Hepatocyte (in vitro differentiated cells): ENCODE measurements at regions not wholly inside any gene's neighbourhood (a gene's known extent, or its start where the extent isn't known, plus 50 kb on each side); places are given as distances from the start of the nearest gene placed in this dataset.

Source experiments
- DNase-seq: peaks from one replicate; pipeline ENCODE4 v3.0.0-alpha.2; 2016; ENCODE audit warnings: low spot score
- H2AFZ ChIP-seq: fragments of 200-600 bp; sonication (generic); 2 replicates; pipeline ENCODE4 v1.6.0; 2016; ENCODE audit warnings: antibody characterized with exemption, mild to moderate bottlenecking
- H3K27ac ChIP-seq: fragments of 200-600 bp; sonication (generic); 2 replicates; pipeline ENCODE4 v1.5.1; 2016; ENCODE audit warnings: mild to moderate bottlenecking
- H3K27me3 ChIP-seq: fragments of 200-600 bp; sonication (generic); 2 replicates; pipeline ENCODE4 v1.6.1; 2016
- H3K36me3 ChIP-seq: fragments of 200-600 bp; sonication (generic); replicated peaks from 2 replicates; pipeline ENCODE4 v1.5.1; 2016; ENCODE audit warnings: low read depth; ENCODE audit not compliant: insufficient read depth
- H3K4me1 ChIP-seq: fragments of 200-600 bp; sonication (generic); 2 replicates; pipeline ENCODE4 v1.5.1; 2016; ENCODE audit warnings: mild to moderate bottlenecking, moderate library complexity; ENCODE audit not compliant: insufficient read depth
- H3K4me2 ChIP-seq: fragments of 200-600 bp; sonication (generic); 2 replicates; pipeline ENCODE4 v1.6.0; 2016
- H3K4me3 ChIP-seq: fragments of 200-600 bp; sonication (generic); 2 replicates; pipeline ENCODE4 v1.5.1; 2016; ENCODE audit warnings: mild to moderate bottlenecking
- H3K79me2 ChIP-seq: fragments of 200-600 bp; sonication (generic); 2 replicates; pipeline ENCODE4 v1.6.0; 2017; ENCODE audit warnings: mild to moderate bottlenecking
- H3K9me2 ChIP-seq: fragments of 200-600 bp; sonication (generic); replicated peaks from 2 replicates; pipeline ENCODE4 v1.6.0; 2017; ENCODE audit warnings: mild to moderate bottlenecking; ENCODE audit not compliant: insufficient read depth
- H3K9me3 ChIP-seq: fragments of 200-600 bp; sonication (generic); 2 replicates; pipeline ENCODE4 v1.5.1; 2016; ENCODE audit warnings: low read depth, mild to moderate bottlenecking
- H4K20me1 ChIP-seq: fragments of 200-600 bp; sonication (generic); 2 replicates; pipeline ENCODE4 v1.6.0; 2016; ENCODE audit warnings: mild to moderate bottlenecking; ENCODE audit not compliant: insufficient read depth, poor library complexity, severe bottlenecking
- EZH2 ChIP-seq: fragments of 200-600 bp; sonication (generic); IDR thresholded peaks from 2 replicates; pipeline ENCODE4 v1.6.1; 2016; ENCODE audit warnings: antibody characterized with exemption, mild to moderate bottlenecking, borderline replicate concordance
- EZH2phosphoT487 ChIP-seq: fragments of 200-600 bp; sonication (generic); IDR thresholded peaks from one replicate; pipeline ENCODE4 v1.6.1; 2018; ENCODE audit warnings: antibody characterized with exemption, mild to moderate bottlenecking, low read depth, moderate library complexity; ENCODE audit not compliant: unreplicated experiment, severe bottlenecking
- WGBS: methylation state at CpG from one replicate; pipeline ENCODE4 v1.1.6; 2016; ENCODE audit warnings: low lambda C conversion rate; ENCODE audit errors: missing lambda C conversion rate; 5-methylcytosine and 5-hydroxymethylcytosine counted together
- TF ChIP-seq, protein P1 (sequence below): fragments of 200-600 bp; sonication (generic); IDR thresholded peaks from 2 replicates; pipeline ENCODE4 v1.5.1; 2016; ENCODE audit warnings: antibody characterized with exemption, mild to moderate bottlenecking; ENCODE audit not compliant: poor library complexity

DNA sequence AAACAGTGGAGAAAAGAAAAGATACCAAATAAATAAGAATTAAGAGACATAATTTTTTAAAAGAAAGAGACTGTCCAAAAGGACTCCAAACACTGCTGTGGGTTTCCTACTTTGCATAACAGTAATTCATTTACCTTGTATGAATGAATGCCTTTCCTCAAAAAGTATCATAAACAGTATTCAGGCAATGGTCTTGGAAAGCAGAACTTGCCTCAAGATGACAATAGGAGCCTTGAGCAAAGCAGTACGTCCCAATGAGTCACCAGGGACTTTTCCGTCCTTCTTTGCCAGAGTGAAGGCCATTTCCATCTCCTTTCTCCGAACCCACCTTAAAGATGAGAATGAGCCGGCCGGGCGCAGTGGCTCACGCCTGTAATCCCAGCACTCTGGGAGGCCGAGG lies 186.4 kb downstream of the ZBTB18 start:
- no peaks in the 10 kb centered on the region for H3K36me3 ChIP-seq
- no peaks in the 10 kb centered on the region for H3K27me3 ChIP-seq
- no peak overlapping the region for H3K4me3 ChIP-seq
- no peaks in the 10 kb centered on the region for H3K9me2 ChIP-seq
- TF ChIP-seq, protein P1, sequence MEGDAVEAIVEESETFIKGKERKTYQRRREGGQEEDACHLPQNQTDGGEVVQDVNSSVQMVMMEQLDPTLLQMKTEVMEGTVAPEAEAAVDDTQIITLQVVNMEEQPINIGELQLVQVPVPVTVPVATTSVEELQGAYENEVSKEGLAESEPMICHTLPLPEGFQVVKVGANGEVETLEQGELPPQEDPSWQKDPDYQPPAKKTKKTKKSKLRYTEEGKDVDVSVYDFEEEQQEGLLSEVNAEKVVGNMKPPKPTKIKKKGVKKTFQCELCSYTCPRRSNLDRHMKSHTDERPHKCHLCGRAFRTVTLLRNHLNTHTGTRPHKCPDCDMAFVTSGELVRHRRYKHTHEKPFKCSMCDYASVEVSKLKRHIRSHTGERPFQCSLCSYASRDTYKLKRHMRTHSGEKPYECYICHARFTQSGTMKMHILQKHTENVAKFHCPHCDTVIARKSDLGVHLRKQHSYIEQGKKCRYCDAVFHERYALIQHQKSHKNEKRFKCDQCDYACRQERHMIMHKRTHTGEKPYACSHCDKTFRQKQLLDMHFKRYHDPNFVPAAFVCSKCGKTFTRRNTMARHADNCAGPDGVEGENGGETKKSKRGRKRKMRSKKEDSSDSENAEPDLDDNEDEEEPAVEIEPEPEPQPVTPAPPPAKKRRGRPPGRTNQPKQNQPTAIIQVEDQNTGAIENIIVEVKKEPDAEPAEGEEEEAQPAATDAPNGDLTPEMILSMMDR: no peak
- TF ChIP-seq EZH2phosphoT487 (no peak), EZH2 (no peak)
- H2AFZ ChIP-seq: no peak overlapping the region
- no peak for DNase-seq
- 93% methylated on average over 8 of the region's 8 CpGs for WGBS
- H3K4me1 ChIP-seq: no peaks in the 10 kb centered on the region
- no peaks in the 10 kb centered on the region for H4K20me1 ChIP-seq
- no peaks in the 10 kb centered on the region for H3K79me2 ChIP-seq
- no peak overlapping the region for H3K4me2 ChIP-seq
- no peak overlapping the region for H3K27ac ChIP-seq
- no peaks in the 10 kb centered on the region for H3K9me3 ChIP-seq

DNA sequence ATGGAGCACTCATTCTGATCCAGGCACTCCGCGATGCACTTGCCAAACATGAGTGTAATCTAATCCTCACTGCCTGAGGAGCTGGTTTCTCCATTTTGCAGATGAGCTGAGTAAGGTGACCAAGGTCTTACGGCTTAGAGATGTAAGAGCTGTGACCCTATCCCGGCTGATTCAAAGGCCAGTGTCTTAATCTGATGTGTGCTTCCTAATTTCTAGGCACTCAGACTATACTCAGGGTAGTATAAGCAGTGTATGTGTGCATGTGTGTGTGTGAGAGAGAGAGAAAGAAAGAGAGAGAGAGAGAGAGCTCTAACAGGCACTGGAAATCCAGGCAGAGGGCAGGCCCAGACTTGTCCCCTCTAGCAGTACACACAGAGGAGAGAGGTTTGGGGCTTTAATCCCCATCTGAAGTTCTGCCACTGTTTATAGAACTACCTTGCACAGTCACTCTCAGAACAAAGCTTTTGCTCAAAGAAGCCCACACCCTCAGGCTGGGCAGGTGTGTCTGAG lies 188.2 kb downstream of the ZBTB18 start:
- DNase-seq: no peak
- WGBS: 88% methylated on average over 4 of the region's 4 CpGs

DNA sequence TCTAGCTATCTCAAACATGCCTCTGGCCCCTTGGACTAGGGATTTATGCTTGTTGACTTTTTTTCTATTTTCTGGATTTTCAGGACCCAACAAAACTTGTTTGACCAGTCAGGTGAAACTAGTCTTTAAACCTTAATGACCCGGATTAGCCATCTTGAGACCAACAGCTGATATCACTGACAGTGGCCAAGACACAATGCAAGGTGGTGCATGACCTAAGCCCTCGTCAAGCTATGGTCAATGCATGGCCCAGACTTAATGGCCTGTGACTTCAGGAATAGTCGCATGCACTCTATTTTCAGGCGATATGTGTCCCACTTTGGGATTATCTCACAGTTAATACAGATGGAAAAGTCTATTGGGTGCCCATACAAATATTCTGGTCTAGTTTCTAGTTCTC lies 190.4 kb downstream of the ZBTB18 start:
- Histone ChIP-seq H3K4me1 (no peaks in the 10 kb centered on the region), H2AFZ (no peak overlapping the region), H3K79me2 (no peaks in the 10 kb centered on the region), H3K4me3 (no peak overlapping the region), H4K20me1 (no peaks in the 10 kb centered on the region), H3K4me2 (no peak overlapping the region), H3K9me2 (no peaks in the 10 kb centered on the region), H3K27ac (no peak overlapping the region), H3K36me3 (no peaks in the 10 kb centered on the region), H3K27me3 (no peaks in the 10 kb centered on the region), H3K9me3 (no peaks in the 10 kb centered on the region)
- WGBS: 73% methylated on average over 4 of the region's 4 CpGs
- TF ChIP-seq, protein P1: no peak
- TF ChIP-seq EZH2: no peak
- TF ChIP-seq EZH2phosphoT487: no peak
- no peak for DNase-seq

More for the DNA sequence above, 188.2 kb downstream of the ZBTB18 start:
- H3K27me3 ChIP-seq: no peaks in the 10 kb centered on the region
- H3K4me1 ChIP-seq: no peaks in the 10 kb centered on the region
- H3K9me2 ChIP-seq: no peaks in the 10 kb centered on the region
- H3K9me3 ChIP-seq: no peaks in the 10 kb centered on the region
- no peaks in the 10 kb centered on the region for H4K20me1 ChIP-seq
- no peaks in the 10 kb centered on the region for H3K79me2 ChIP-seq
- no peak overlapping the region for H3K4me3 ChIP-seq
- TF ChIP-seq EZH2: no peak
- TF ChIP-seq, protein P1: no peak
- no peak for TF ChIP-seq EZH2phosphoT487
- no peaks in the 10 kb centered on the region for H3K36me3 ChIP-seq
- H3K27ac ChIP-seq: no peak overlapping the region
- no peak overlapping the region for H2AFZ ChIP-seq
- H3K4me2 ChIP-seq: no peak overlapping the region

DNA sequence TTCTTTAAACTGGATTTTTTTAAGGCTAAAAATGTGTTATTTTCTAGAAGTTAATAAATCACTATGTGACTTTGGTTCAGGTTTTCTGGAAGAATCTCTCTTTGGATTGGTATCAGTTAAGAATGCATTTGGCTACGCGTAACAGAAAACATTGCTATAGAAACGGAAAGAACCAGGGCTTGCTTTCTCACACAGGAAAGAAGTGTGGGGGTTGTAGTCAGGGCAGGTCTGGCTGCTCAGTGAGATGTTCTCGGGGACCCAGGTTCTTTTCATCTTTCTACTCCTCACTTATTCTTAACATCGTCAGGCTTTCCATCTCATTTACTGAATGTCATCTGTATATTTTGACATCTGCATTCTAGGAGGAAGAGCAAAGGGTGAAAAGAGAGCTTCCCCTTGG lies 191.4 kb downstream of the ZBTB18 start:
- H3K9me3 ChIP-seq: no peaks in the 10 kb centered on the region
- TF ChIP-seq EZH2phosphoT487: no peak
- TF ChIP-seq, protein P1: no peak
- no peaks in the 10 kb centered on the region for H3K9me2 ChIP-seq
- no peaks in the 10 kb centered on the region for H3K27me3 ChIP-seq
- no peak for DNase-seq
- H3K36me3 ChIP-seq: no peaks in the 10 kb centered on the region
- no peaks in the 10 kb centered on the region for H4K20me1 ChIP-seq
- H3K27ac ChIP-seq: no peak overlapping the region
- no peaks in the 10 kb centered on the region for H3K4me1 ChIP-seq
- H3K79me2 ChIP-seq: no peaks in the 10 kb centered on the region
- H3K4me2 ChIP-seq: no peak overlapping the region
- no peak overlapping the region for H2AFZ ChIP-seq
- no peak overlapping the region for H3K4me3 ChIP-seq
- WGBS: 73% methylated on average over 5 of the region's 5 CpGs
